Left ventricle myocardium inferior (tissue), 1 donor: ENCODE measurements at regions not wholly inside any gene's neighbourhood (a gene's known extent, or its start where the extent isn't known, plus 50 kb on each side); places are given as distances from the start of the nearest gene placed in this dataset.

ENCODE experiments used
- DNase-seq: peaks from one replicate; pipeline ENCODE4 v3.0.0-alpha.2; 2020
- H3K27ac ChIP-seq: fragments of 200-600 bp; replicated peaks from 2 replicates; pipeline ENCODE4 v1.8.0; 2021
- H3K27me3 ChIP-seq: fragments of 200-600 bp; 2 replicates; pipeline ENCODE4 v1.8.0; 2021; ENCODE audit warnings: low read depth
- H3K36me3 ChIP-seq: fragments of 200-600 bp; 2 replicates; pipeline ENCODE4 v1.8.0; 2021
- H3K4me1 ChIP-seq: fragments of 200-600 bp; 2 replicates; pipeline ENCODE4 v1.8.0; 2021
- H3K4me3 ChIP-seq: fragments of 200-600 bp; 2 replicates; pipeline ENCODE4 v1.8.0; 2021; ENCODE audit warnings: mild to moderate bottlenecking, moderate library complexity
- H3K9me3 ChIP-seq: fragments of 200-600 bp; replicated peaks from 2 replicates; pipeline ENCODE4 v1.8.0; 2021
- intact Hi-C: fragments of 100-400 bp; cut with micrococcal nuclease; formaldehyde crosslinking; loops from one replicate; pipeline ENCODE4 v1.11.0; 2022
- TF ChIP-seq, protein P1 (sequence below): fragments of 200-600 bp; IDR thresholded peaks from 2 replicates; pipeline ENCODE4 v1.8.0; 2021; ENCODE audit warnings: antibody characterized with exemption, mild to moderate bottlenecking, borderline replicate concordance
- donor health status: DM: no; HTN: yes; CAD: no; lungs with severe emphysema.

DNA sequence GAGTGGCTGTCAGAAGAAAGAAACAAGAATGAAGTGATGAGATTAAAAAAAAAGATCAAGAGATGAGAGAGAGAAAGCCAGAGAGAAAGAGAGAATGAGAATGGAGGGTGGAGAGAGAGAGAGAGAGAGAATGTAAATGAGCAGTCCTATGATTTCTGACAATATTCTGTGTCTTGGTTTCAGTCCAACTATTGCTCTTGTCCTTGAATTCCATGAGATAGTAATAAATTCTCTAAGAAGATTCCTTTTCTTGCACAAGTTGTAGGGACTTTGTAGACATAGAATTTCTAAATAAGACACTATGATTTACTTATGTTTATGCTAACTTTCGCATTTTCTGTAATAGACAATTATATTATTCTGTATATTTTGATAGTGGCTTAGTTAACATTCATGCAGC lies 149.6 kb upstream of the CTSO start:
- TF ChIP-seq, protein P1, sequence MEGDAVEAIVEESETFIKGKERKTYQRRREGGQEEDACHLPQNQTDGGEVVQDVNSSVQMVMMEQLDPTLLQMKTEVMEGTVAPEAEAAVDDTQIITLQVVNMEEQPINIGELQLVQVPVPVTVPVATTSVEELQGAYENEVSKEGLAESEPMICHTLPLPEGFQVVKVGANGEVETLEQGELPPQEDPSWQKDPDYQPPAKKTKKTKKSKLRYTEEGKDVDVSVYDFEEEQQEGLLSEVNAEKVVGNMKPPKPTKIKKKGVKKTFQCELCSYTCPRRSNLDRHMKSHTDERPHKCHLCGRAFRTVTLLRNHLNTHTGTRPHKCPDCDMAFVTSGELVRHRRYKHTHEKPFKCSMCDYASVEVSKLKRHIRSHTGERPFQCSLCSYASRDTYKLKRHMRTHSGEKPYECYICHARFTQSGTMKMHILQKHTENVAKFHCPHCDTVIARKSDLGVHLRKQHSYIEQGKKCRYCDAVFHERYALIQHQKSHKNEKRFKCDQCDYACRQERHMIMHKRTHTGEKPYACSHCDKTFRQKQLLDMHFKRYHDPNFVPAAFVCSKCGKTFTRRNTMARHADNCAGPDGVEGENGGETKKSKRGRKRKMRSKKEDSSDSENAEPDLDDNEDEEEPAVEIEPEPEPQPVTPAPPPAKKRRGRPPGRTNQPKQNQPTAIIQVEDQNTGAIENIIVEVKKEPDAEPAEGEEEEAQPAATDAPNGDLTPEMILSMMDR: no peak
- H3K27ac ChIP-seq: no peak overlapping the region
- DNase-seq: no peak
- intact Hi-C loops: no loop called here
- no peaks in the 10 kb centered on the region for H3K9me3 ChIP-seq
- no peak overlapping the region for H3K4me3 ChIP-seq
- H3K4me1 ChIP-seq: no peaks in the 10 kb centered on the region
- no peaks in the 10 kb centered on the region for H3K27me3 ChIP-seq
- no peaks in the 10 kb centered on the region for H3K36me3 ChIP-seq

DNA sequence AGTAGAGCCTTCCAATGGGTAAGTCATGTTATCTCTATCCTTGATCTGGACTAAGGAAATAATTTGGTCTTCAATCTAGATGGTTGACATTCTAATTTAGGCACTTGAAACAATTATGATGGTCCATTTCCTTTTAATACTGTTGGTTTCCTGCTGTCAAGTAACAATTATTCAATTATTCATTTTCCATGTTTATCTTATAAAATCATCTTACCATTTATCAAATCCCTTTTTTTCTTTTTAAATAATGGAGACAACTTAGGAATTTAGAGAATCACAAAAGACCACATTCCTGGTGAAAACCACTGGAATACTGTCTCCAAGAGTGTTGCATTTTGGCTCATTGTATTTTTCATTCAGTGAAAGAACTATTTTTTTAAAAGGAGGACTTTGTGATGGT lies 148.7 kb upstream of the CTSO start:
- intact Hi-C loops: no loop called here
- no peak overlapping the region for H3K4me3 ChIP-seq
- no peaks in the 10 kb centered on the region for H3K4me1 ChIP-seq
- no peak for DNase-seq
- H3K27ac ChIP-seq: no peak overlapping the region
- TF ChIP-seq, protein P1: no peak
- no peaks in the 10 kb centered on the region for H3K27me3 ChIP-seq
- no peaks in the 10 kb centered on the region for H3K36me3 ChIP-seq
- no peaks in the 10 kb centered on the region for H3K9me3 ChIP-seq

DNA sequence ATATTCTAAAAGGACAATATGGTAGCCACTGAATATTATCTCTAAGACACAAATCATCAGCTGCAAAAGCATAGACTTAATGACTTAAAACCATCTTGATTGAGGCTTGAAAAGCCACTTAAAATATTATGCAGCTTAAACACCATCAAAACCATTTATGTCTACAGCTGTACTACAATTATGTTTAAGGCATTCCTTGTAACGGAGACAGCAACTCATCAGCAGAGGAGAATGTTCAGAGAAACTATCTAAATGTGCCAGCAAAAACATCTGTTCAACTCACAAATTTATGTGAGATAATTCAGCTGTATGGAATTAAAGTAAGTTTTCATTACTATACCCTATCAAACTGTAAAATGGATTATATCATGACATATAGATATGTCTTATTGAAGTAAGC lies 147.9 kb upstream of the CTSO start:
- intact Hi-C loops: no loop called here
- TF ChIP-seq, protein P1: no peak
- DNase-seq: no peak
- no peaks in the 10 kb centered on the region for H3K9me3 ChIP-seq
- H3K4me3 ChIP-seq: no peak overlapping the region
- H3K27me3 ChIP-seq: no peaks in the 10 kb centered on the region
- H3K27ac ChIP-seq: no peak overlapping the region
- H3K36me3 ChIP-seq: no peaks in the 10 kb centered on the region
- H3K4me1 ChIP-seq: no peaks in the 10 kb centered on the region

DNA sequence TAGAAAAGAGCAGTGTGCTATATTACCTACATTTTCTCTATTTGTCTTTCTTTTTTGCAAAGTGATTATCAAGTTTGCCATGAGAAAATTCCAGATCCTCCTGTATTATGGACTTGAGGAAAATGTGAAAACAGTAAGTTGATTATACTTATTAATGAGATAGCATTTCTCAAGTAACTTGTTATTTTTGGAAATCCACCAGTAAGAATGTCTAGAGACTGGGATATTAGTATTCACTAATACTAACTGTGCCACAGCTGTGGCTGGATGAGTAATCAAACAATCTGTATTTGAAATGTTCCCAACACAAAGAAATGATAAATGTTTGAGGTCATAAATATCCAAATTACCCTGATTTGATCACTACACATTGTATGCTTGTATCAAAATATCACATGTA lies 147.0 kb upstream of the CTSO start:
- no peak overlapping the region for H3K4me3 ChIP-seq
- no peaks in the 10 kb centered on the region for H3K9me3 ChIP-seq
- intact Hi-C loops: no loop called here
- DNase-seq: no peak
- TF ChIP-seq, protein P1: no peak
- no peaks in the 10 kb centered on the region for H3K27me3 ChIP-seq
- H3K4me1 ChIP-seq: no peaks in the 10 kb centered on the region
- no peaks in the 10 kb centered on the region for H3K36me3 ChIP-seq
- no peak overlapping the region for H3K27ac ChIP-seq

DNA sequence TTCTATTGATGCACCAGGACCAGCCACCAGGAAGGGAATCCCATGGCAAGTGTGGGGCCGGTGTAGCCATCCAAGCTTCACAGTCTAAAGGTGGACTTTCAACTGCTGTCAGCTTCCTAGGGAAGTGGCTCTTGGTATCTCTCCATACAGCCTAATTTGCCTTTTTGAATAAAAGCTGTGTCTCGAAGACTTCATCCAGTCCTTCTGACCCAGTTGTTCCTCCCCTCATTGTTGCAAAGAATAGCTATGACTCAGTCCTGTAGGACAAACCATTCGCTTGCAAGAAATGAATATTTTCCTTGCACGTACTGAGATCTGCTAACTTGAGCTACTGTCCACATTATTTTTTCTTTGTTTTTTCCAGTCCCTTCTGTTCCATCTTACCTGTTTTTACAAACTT lies 145.1 kb upstream of the CTSO start:
- H3K4me3 ChIP-seq: no peak overlapping the region
- no peaks in the 10 kb centered on the region for H3K36me3 ChIP-seq
- H3K4me1 ChIP-seq: no peaks in the 10 kb centered on the region
- H3K9me3 ChIP-seq: no peaks in the 10 kb centered on the region
- intact Hi-C loops: no loop called here
- H3K27me3 ChIP-seq: no peaks in the 10 kb centered on the region
- DNase-seq: no peak
- TF ChIP-seq, protein P1: no peak
- no peak overlapping the region for H3K27ac ChIP-seq

DNA sequence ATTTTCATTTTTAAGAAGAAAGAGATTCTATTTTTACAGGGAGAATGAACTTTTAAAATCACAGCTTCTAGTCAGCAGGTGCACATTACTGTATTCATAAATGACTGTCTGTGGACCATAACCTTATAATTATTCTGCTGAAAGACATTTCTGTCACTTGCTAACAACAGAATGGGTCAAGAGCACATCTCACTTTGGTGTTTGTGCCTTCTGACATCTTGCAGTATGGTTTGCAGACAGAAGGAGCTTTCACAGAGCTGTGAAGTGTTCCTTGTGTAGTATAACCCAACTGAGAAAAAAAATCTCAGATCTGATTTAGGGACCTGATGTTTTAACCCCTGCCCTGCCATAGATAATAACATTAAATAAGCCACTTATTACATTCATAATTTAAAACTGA lies 131.4 kb upstream of the CTSO start:
- TF ChIP-seq, protein P1: no peak
- intact Hi-C loops: no loop called here
- no peaks in the 10 kb centered on the region for H3K27me3 ChIP-seq
- no peaks in the 10 kb centered on the region for H3K36me3 ChIP-seq
- no peak overlapping the region for H3K4me3 ChIP-seq
- no peak overlapping the region for H3K27ac ChIP-seq
- peaks cover 4% of the 10 kb centered on the region for H3K9me3 ChIP-seq
- no peaks in the 10 kb centered on the region for H3K4me1 ChIP-seq
- DNase-seq: no peak
